MV-4-11 (cell line): ENCODE measurements at regions not wholly inside any gene's neighbourhood (a gene's known extent, or its start where the extent isn't known, plus 50 kb on each side); places are given as distances from the start of the nearest gene placed in this dataset.
"Not testable (repeated sequence)": the region's sequence is repeated elsewhere in the genome, so short reads cannot be mapped to it uniquely, and the experiment has no call there.

Source experiments
- DNase-seq: peaks from one replicate; lab custom pipeline; 2025; lab: John Stamatoyannopoulos, UW

- DNase-seq = not testable (repeated sequence)
Observed at GRCh38 chr12:9308745-9309144, 100.5 kb upstream of the PZP start.

- not testable (repeated sequence) for DNase-seq
Observed at GRCh38 chr12:9308163-9308562, 100.0 kb upstream of the PZP start.

GRCh38 chr12:9307255-9307654 lies 99.1 kb upstream of the PZP start:
- DNase-seq = not testable (repeated sequence)

GRCh38 chr12:9306004-9306403 lies 97.8 kb upstream of the PZP start:
- not testable (repeated sequence) for DNase-seq

GRCh38 chr12:9304540-9304939 lies 96.3 kb upstream of the PZP start:
- not testable (repeated sequence) for DNase-seq

- not testable (repeated sequence) for DNase-seq
Observed at GRCh38 chr12:9295872-9296271, 87.7 kb upstream of the PZP start.

- DNase-seq = not testable (repeated sequence)
Observed at GRCh38 chr12:9294072-9294620, 86.0 kb upstream of the PZP start.

- DNase-seq = not testable (repeated sequence)
Observed at GRCh38 chr12:9293391-9293790, 85.2 kb upstream of the PZP start.

GRCh38 chr12:9289984-9290383 lies 81.8 kb upstream of the PZP start:
- not testable (repeated sequence) for DNase-seq

- DNase-seq = not testable (repeated sequence)
Observed at GRCh38 chr12:9284724-9285123, 76.5 kb upstream of the PZP start.

GRCh38 chr12:9284197-9284596 lies 76.0 kb upstream of the PZP start:
- not testable (repeated sequence) for DNase-seq

- DNase-seq = peak; percentile 67
Observed at GRCh38 chr12:9283346-9284095, 75.3 kb upstream of the PZP start.

- DNase-seq = no peak
Observed at GRCh38 chr12:9276990-9277389, 68.8 kb upstream of the PZP start.

- no peak for DNase-seq
Observed at GRCh38 chr12:9273276-9273675, 65.1 kb upstream of the PZP start.

GRCh38 chr12:9271875-9272274 lies 63.7 kb upstream of the PZP start:
- no peak for DNase-seq

- no peak for DNase-seq
Observed at GRCh38 chr12:9264546-9264945, 56.4 kb upstream of the PZP start.

GRCh38 chr12:9260931-9261330 lies 52.7 kb upstream of the PZP start:
- DNase-seq = no peak

GRCh38 chr12:9258676-9259075 lies 50.5 kb upstream of the PZP start:
- no peak for DNase-seq
